H9 (cell line): ENCODE measurements at regions not wholly inside any gene's neighbourhood (a gene's known extent, or its start where the extent isn't known, plus 50 kb on each side); places are given as distances from the start of the nearest gene placed in this dataset.

Experiments
- DNase-seq: peaks from one replicate; pipeline ENCODE4 v3.0.0-alpha.2; 2017
- H2AFZ ChIP-seq: one replicate; pipeline ENCODE4 v1.6.1; 2013; ENCODE audit warnings: mild to moderate bottlenecking, low read length, control low read depth, moderate library complexity
- H2AK5ac ChIP-seq: 2 replicates; pipeline ENCODE4 v1.6.1; 2013; ENCODE audit warnings: low read length, control low read depth, mixed read lengths; ENCODE audit not compliant: insufficient read length
- H2BK120ac ChIP-seq: one replicate; pipeline ENCODE4 v1.6.1; 2013; ENCODE audit warnings: low read depth, mild to moderate bottlenecking, low read length, control low read depth, inconsistent platforms; ENCODE audit not compliant: poor library complexity, severe bottlenecking
- H2BK12ac ChIP-seq: 2 replicates; pipeline ENCODE4 v1.6.1; 2013; ENCODE audit warnings: low read length, control low read depth, mixed read lengths, low read depth; ENCODE audit not compliant: insufficient read length
- H2BK15ac ChIP-seq: 2 replicates; pipeline ENCODE4 v1.6.1; 2013; ENCODE audit warnings: low read depth, low read length, control low read depth
- H2BK20ac ChIP-seq: one replicate; pipeline ENCODE4 v1.6.1; 2013; ENCODE audit warnings: low read depth, mild to moderate bottlenecking, low read length, control low read depth, inconsistent platforms; ENCODE audit not compliant: poor library complexity, severe bottlenecking
- H2BK5ac ChIP-seq: 2 replicates; pipeline ENCODE4 v1.6.1; 2013; ENCODE audit warnings: low read length, control low read depth, mixed read lengths; ENCODE audit not compliant: insufficient read length
- H3K14ac ChIP-seq: 2 replicates; pipeline ENCODE4 v1.6.1; 2013; ENCODE audit warnings: low read length, control low read depth; ENCODE audit not compliant: insufficient read depth
- H3K18ac ChIP-seq: 2 replicates; pipeline ENCODE4 v1.6.1; 2013; ENCODE audit warnings: low read depth, mild to moderate bottlenecking, mixed read lengths, low read length, control low read depth; ENCODE audit not compliant: insufficient read length
- H3K23ac ChIP-seq: 2 replicates; pipeline ENCODE4 v1.6.1; 2013; ENCODE audit warnings: low read length, control low read depth, mixed read lengths, low read depth; ENCODE audit not compliant: insufficient read length
- H3K23me2 ChIP-seq: 2 replicates; pipeline ENCODE4 v1.6.1; 2013; ENCODE audit warnings: low read depth, mild to moderate bottlenecking, mixed read lengths, low read length, control low read depth; ENCODE audit not compliant: insufficient read length, poor library complexity, severe bottlenecking
- H3K27ac ChIP-seq: 2 replicates; pipeline ENCODE4 v1.5.1; 2013; ENCODE audit warnings: low read length, control low read depth, mixed read lengths, low read depth; ENCODE audit not compliant: insufficient read length
- H3K27me3 ChIP-seq: 2 replicates; pipeline ENCODE4 v1.6.1; 2013; ENCODE audit warnings: low read length, control low read depth, inconsistent platforms; ENCODE audit not compliant: insufficient read depth
- H3K4ac ChIP-seq: 2 replicates; pipeline ENCODE4 v1.6.1; 2013; ENCODE audit warnings: low read depth, mild to moderate bottlenecking, control low read depth, inconsistent platforms, low read length, moderate library complexity
- H3K4me1 ChIP-seq: 2 replicates; pipeline ENCODE4 v1.6.1; 2013; ENCODE audit warnings: low read length, control low read depth, inconsistent platforms; ENCODE audit not compliant: insufficient read depth
- H3K4me2 ChIP-seq: 2 replicates; pipeline ENCODE4 v1.6.1; 2013; ENCODE audit warnings: low read length, control low read depth, mixed read lengths; ENCODE audit not compliant: insufficient read length, insufficient read depth
- H3K56ac ChIP-seq: 2 replicates; pipeline ENCODE4 v1.6.1; 2013; ENCODE audit warnings: low read depth, mild to moderate bottlenecking, mixed read lengths, low read length, control low read depth; ENCODE audit not compliant: insufficient read length
- H3K79me1 ChIP-seq: 2 replicates; pipeline ENCODE4 v1.6.1; 2013; ENCODE audit warnings: low read depth, mild to moderate bottlenecking, moderate library complexity, low read length, control low read depth, inconsistent platforms; ENCODE audit not compliant: insufficient read depth, poor library complexity, severe bottlenecking
- H3K79me2 ChIP-seq: 2 replicates; pipeline ENCODE4 v1.6.1; 2013; ENCODE audit warnings: low read length, control low read depth, inconsistent platforms; ENCODE audit not compliant: insufficient read depth
- H3K9ac ChIP-seq: 2 replicates; pipeline ENCODE4 v1.6.1; 2013; ENCODE audit warnings: low read length, control low read depth, mixed read lengths; ENCODE audit not compliant: insufficient read length; ENCODE audit errors: extremely low read depth
- H3K9me3 ChIP-seq: one replicate; pipeline ENCODE4 v1.6.1; 2013; ENCODE audit warnings: low read depth, low read length, inconsistent platforms; ENCODE audit not compliant: control insufficient read depth
- H3T11ph ChIP-seq: one replicate; pipeline ENCODE4 v1.6.1; 2013; ENCODE audit warnings: mild to moderate bottlenecking, low read length, control low read depth, inconsistent platforms
- H4K20me1 ChIP-seq: one replicate; pipeline ENCODE4 v1.6.1; 2013; ENCODE audit not compliant: control insufficient read depth, insufficient read length, insufficient read depth
- H4K5ac ChIP-seq: 2 replicates; pipeline ENCODE4 v1.6.1; 2013; ENCODE audit warnings: low read depth, mild to moderate bottlenecking, mixed read lengths, low read length, control low read depth; ENCODE audit not compliant: insufficient read length
- H4K8ac ChIP-seq: replicated peaks from 2 replicates; pipeline ENCODE4 v1.6.1; 2013; ENCODE audit warnings: low read length, control low read depth, mixed read lengths, low read depth; ENCODE audit not compliant: insufficient read length
- H4K91ac ChIP-seq: 2 replicates; pipeline ENCODE4 v1.6.1; 2013; ENCODE audit warnings: low read depth, mild to moderate bottlenecking, moderate library complexity, mixed read lengths, low read length, control low read depth; ENCODE audit not compliant: insufficient read length
- H3K27ac Mint-ChIP-seq, 3 experiments: 2 replicates in 2 of 3; 3 replicates in 1 of 3; pipeline ENCODE4 v1.8.0; 2020 to 2021; ENCODE audit warnings: mixed read lengths in 3 of 3, mild to moderate bottlenecking in 1 of 3, moderate library complexity in 1 of 3
- H3K27me3 Mint-ChIP-seq: 2 replicates; pipeline ENCODE4 v1.8.0; 2021; ENCODE audit warnings: low read depth, mild to moderate bottlenecking, moderate library complexity, mixed read lengths
- H3K36me3 Mint-ChIP-seq, 3 experiments: 2 replicates in 2 of 3; 3 replicates in 1 of 3; pipeline ENCODE4 v1.8.0; 2020 to 2021; ENCODE audit warnings: low read depth in 3 of 3, mixed read lengths in 3 of 3; ENCODE audit not compliant: insufficient read depth in 1 of 3
- H3K4me1 Mint-ChIP-seq, 2 experiments: 2 replicates each; pipeline ENCODE4 v1.8.0; 2020; ENCODE audit warnings: mixed read lengths in 2 of 2
- H3K4me3 Mint-ChIP-seq, 2 experiments: 2 replicates in 1 of 2; 3 replicates in 1 of 2; pipeline ENCODE4 v1.8.0; 2020 to 2021; ENCODE audit warnings: mild to moderate bottlenecking in 2 of 2, mixed read lengths in 2 of 2, moderate library complexity in 1 of 2
- H3K9me3 Mint-ChIP-seq, 2 experiments: 2 replicates in 1 of 2; 3 replicates in 1 of 2; pipeline ENCODE4 v1.8.0; 2020; ENCODE audit warnings: mild to moderate bottlenecking in 2 of 2, mixed read lengths in 2 of 2, moderate library complexity in 1 of 2
- CTCF ChIP-seq: fragments of 200-600 bp; sonication (generic); conservative IDR thresholded peaks from 3 replicates; pipeline ENCODE4 v1.8.0; 2021; ENCODE audit warnings: antibody characterized with exemption, mild to moderate bottlenecking
- WGBS: extraction: QIAGEN DNeasy Blood & Tissue Kit; methylation state at CpG from one replicate; pipeline ENCODE4 v1.1.7; 2013; ENCODE audit warnings: missing lambda C conversion rate, low lambda C conversion rate, mixed read lengths; ENCODE audit not compliant: insufficient read length; ENCODE audit errors: extremely low coverage; 5-methylcytosine and 5-hydroxymethylcytosine counted together

- Histone ChIP-seq H4K91ac (no peak overlapping the region), H3K9me3 (no peaks in the 10 kb centered on the region), H3K79me2 (no peaks in the 10 kb centered on the region), H3K18ac (no peak overlapping the region), H3K27me3 (no peaks in the 10 kb centered on the region), H3K23me2 (no peaks in the 10 kb centered on the region), H3K23ac (no peak overlapping the region), H3K56ac (no peak overlapping the region), H2BK5ac (no peak overlapping the region), H4K8ac (no peak overlapping the region), H2BK12ac (no peak overlapping the region), H4K20me1 (no peaks in the 10 kb centered on the region), H2BK15ac (no peak overlapping the region), H3K4me1 (no peaks in the 10 kb centered on the region), H2BK120ac (no peak overlapping the region), H3K9ac (no peak overlapping the region), H2BK20ac (no peak overlapping the region), H3T11ph (no peak overlapping the region), H3K4me2 (no peak overlapping the region), H3K79me1 (no peaks in the 10 kb centered on the region), H3K27ac (no peak overlapping the region), H3K14ac (no peak overlapping the region), H2AK5ac (no peak overlapping the region), H2AFZ (no peak overlapping the region), H4K5ac (no peak overlapping the region), H3K4ac (no peak overlapping the region)
- Mint-ChIP-seq H3K27me3 (no peaks in the 10 kb centered on the region), H3K27ac (no peak overlapping the region; a peak in 1 of 7 replicates), H3K36me3 (no peaks in the 10 kb centered on the region), H3K9me3 (no peaks in the 10 kb centered on the region), H3K4me1 (peaks cover 7 to 9% of the 10 kb centered on the region in 2 experiments), H3K4me3 (no peak overlapping the region)
- no peak for DNase-seq
- WGBS, result no CpG with 5 or more reads among the region's 5 CpGs
- TF ChIP-seq CTCF, result no peak
Observed at GRCh38 chr21:18741954-18742353, 338.4 kb upstream of the TMPRSS15 start.
